ENCODE measurements at regions not wholly inside any gene's neighbourhood (a gene's known extent, or its start where the extent isn't known, plus 50 kb on each side); places are given as distances from the start of the nearest gene placed in this dataset.
"Not testable (repeated sequence)": the region's sequence is repeated elsewhere in the genome, so short reads cannot be mapped to it uniquely, and the experiment has no call there.

DNA sequence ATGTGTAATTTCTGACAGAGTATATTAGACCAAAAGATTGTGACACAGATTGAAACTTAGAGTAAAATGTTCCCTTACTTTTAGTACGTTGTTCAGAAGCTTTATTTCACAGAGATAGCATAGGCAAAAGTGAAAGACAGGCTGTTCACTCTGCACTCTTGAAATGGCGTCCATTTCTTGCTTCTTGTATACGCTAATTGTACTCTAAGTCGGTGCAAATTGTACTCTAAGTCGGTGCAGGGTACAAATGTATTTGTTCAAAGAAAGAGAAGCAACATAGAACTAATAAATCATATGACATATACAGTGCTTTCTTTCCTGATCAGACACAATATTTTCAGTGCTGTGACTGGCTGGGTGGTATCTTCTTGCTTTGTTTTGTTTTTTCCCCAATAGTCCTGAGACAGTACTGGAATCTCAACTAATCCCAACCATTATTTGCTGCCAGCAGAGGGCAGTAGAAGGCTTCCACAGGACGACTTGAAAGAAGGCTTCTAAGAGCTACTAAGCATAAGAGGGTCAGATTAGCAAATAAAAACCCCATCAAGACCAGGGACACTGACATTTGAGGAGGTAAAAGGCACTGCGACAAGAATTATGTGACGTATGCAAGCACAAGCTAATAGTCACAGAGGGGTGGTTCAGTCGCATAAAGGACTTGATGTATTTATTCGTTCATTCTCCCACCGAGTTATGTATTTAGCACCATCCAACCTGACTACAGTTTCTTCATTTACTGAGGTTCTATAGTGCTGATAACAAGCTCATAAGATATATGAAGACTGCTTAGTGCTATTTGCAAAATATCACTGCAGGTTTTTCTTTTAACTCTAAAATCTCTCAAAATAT is 831.8 kb downstream of the TAF11L14 start:
- Histone ChIP-seq H3K27me3 (ENCODE audit: control insufficient read depth, insufficient read depth, low read length) (no peaks in the 10 kb centered on the region), H3K9me3 (ENCODE audit: control insufficient read depth, insufficient read depth, low read length) (peaks cover 2% of the 10 kb centered on the region), H3K27ac (ENCODE audit: low read depth, low read length) (no peak overlapping the region), H3K4me3 (ENCODE audit: low read depth, low read length) (no peak overlapping the region), H3K4me1 (ENCODE audit: control insufficient read depth, insufficient read depth, low read length) (no peaks in the 10 kb centered on the region), H3K36me3 (ENCODE audit: control insufficient read depth, insufficient read depth, low read length) (no peaks in the 10 kb centered on the region)
- peak; percentile 59 to 96 (median 69) for DNase-seq (ENCODE audit: low read depth in 4 of 6, low spot score in 6 of 6)
- WGBS (ENCODE audit: insufficient coverage): 76% methylated on average over 2 of the region's 11 CpGs

DNA sequence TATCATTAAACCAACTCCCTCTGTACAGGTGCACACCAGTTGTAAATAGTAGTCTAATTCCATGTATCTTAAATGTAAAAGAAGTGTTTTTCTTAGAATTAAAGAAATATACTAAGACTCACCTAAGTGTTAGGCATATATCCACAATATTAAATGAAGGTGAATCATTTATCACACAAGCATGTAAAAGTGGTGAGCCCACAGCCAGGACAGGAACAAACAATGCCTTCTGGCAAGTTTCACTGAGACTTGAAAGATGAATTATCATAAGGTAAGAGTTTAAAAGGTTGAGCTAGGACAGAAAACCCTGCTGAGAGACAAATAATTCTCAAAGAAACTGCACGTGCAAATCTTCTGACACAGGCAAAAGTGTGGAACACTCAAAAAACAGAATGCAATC is 832.5 kb downstream of the TAF11L14 start:
- no CpG with 5 or more reads among the region's 1 CpG for WGBS (ENCODE audit: insufficient coverage)
- Histone ChIP-seq H3K4me3 (ENCODE audit: low read depth, low read length) (no peak overlapping the region), H3K27ac (ENCODE audit: low read depth, low read length) (no peak overlapping the region), H3K9me3 (ENCODE audit: control insufficient read depth, insufficient read depth, low read length) (peaks cover 2% of the 10 kb centered on the region), H3K27me3 (ENCODE audit: control insufficient read depth, insufficient read depth, low read length) (no peaks in the 10 kb centered on the region), H3K4me1 (ENCODE audit: control insufficient read depth, insufficient read depth, low read length) (no peaks in the 10 kb centered on the region), H3K36me3 (ENCODE audit: control insufficient read depth, insufficient read depth, low read length) (no peaks in the 10 kb centered on the region)
- DNase-seq (ENCODE audit: low read depth in 4 of 6, low spot score in 6 of 6): no peak

DNA sequence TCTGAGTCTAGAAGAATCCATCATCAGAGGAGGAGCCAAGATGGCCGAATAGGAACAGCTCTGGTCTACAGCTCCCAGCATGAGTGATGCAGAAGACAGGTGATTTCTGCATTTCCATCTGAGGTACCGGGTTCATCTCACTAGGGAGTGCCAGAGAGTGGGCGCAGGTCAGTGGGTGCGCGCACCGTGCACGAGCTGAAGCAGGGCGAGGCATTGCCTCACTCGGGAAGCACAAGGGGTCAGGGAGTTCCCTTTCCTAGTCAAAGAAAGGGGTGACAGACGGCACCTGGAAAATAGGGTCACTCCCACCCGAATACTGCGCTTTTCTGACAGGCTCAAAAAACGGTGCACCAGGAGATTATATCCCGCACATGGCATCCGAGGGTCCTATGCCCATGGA is 837.5 kb downstream of the TAF11L14 start:
- H3K36me3 ChIP-seq (ENCODE audit: control insufficient read depth, insufficient read depth, low read length); DNase-seq (ENCODE audit: low read depth in 4 of 6, low spot score in 6 of 6); H3K4me1 ChIP-seq (ENCODE audit: control insufficient read depth, insufficient read depth, low read length); H3K4me3 ChIP-seq (ENCODE audit: low read depth, low read length); H3K27me3 ChIP-seq (ENCODE audit: control insufficient read depth, insufficient read depth, low read length); H3K27ac ChIP-seq (ENCODE audit: low read depth, low read length); H3K9me3 ChIP-seq (ENCODE audit: control insufficient read depth, insufficient read depth, low read length): not testable (repeated sequence)
- WGBS (ENCODE audit: insufficient coverage): 96% methylated on average over 5 of the region's 15 CpGs

GRCh38 chr5:18483451-18483850 is 849.2 kb downstream of the TAF11L14 start:
- Histone ChIP-seq H3K27me3 (ENCODE audit: control insufficient read depth, insufficient read depth, low read length) (no peaks in the 10 kb centered on the region), H3K9me3 (ENCODE audit: control insufficient read depth, insufficient read depth, low read length) (no peaks in the 10 kb centered on the region), H3K36me3 (ENCODE audit: control insufficient read depth, insufficient read depth, low read length) (no peaks in the 10 kb centered on the region), H3K27ac (ENCODE audit: low read depth, low read length) (no peak overlapping the region), H3K4me3 (ENCODE audit: low read depth, low read length) (no peak overlapping the region), H3K4me1 (ENCODE audit: control insufficient read depth, insufficient read depth, low read length) (no peaks in the 10 kb centered on the region)
- no peak for DNase-seq (ENCODE audit: low read depth in 4 of 6, low spot score in 6 of 6)
- no CpG with 5 or more reads among the region's 3 CpGs for WGBS (ENCODE audit: insufficient coverage)

DNA sequence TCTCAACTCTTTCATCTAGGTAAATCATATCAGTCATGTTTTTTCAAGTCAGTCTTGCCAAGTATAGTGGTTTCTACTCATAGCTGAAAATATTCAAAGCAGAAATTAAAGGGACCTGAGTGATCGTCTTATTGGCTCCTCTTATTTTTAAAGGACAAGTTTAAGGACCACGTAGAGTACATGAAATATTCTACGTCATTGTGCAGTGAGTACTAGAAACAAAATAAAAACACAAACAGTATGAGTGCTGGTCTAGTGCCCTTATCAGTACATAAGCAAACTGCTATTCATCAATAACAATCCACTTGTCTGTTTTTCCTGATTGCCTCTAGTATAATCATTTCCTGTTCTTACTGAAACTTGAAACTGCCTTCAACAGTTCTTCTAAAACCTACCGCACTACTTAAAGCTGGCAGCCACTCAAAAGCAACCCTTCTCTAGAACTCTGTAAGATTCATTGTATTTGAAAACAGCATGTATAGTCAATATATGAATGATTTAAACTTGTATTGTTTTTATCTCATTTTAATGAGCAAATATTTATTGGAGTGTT is 853.7 kb downstream of the TAF11L14 start:
- H3K4me3 ChIP-seq (ENCODE audit: low read depth, low read length): no peak overlapping the region
- H3K27ac ChIP-seq (ENCODE audit: low read depth, low read length): no peak overlapping the region
- DNase-seq (ENCODE audit: low read depth in 4 of 6, low spot score in 6 of 6): no peak
- H3K4me1 ChIP-seq (ENCODE audit: control insufficient read depth, insufficient read depth, low read length): no peaks in the 10 kb centered on the region
- H3K36me3 ChIP-seq (ENCODE audit: control insufficient read depth, insufficient read depth, low read length): no peaks in the 10 kb centered on the region
- no peaks in the 10 kb centered on the region for H3K27me3 ChIP-seq (ENCODE audit: control insufficient read depth, insufficient read depth, low read length)
- H3K9me3 ChIP-seq (ENCODE audit: control insufficient read depth, insufficient read depth, low read length): no peaks in the 10 kb centered on the region
- WGBS (ENCODE audit: insufficient coverage): 80% methylated on average over 1 of the region's 4 CpGs

DNA sequence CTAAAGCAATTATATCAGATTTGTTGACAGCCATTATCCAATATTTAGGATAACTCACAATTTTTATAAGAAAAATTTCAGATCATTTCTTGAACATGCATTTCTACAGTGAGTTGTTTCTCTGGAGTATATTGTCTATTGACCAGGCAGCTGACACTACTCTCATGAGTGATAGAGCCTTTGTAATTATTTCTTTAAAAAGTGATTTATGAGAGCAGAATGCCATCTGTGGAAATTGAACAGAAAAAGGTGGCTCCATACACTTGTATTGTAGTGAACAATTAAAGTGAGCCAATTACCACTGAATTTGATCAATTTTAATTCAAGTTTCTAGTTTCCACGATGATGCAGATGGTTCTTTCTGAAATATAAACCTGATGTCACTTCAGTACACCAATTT is 855.4 kb downstream of the TAF11L14 start:
- H3K4me3 ChIP-seq (ENCODE audit: low read depth, low read length): no peak overlapping the region
- H3K27me3 ChIP-seq (ENCODE audit: control insufficient read depth, insufficient read depth, low read length): no peaks in the 10 kb centered on the region
- no CpG with 5 or more reads among the region's 1 CpG for WGBS (ENCODE audit: insufficient coverage)
- DNase-seq (ENCODE audit: low read depth in 4 of 6, low spot score in 6 of 6): no peak
- H3K4me1 ChIP-seq (ENCODE audit: control insufficient read depth, insufficient read depth, low read length): no peaks in the 10 kb centered on the region
- H3K27ac ChIP-seq (ENCODE audit: low read depth, low read length): no peak overlapping the region
- no peaks in the 10 kb centered on the region for H3K9me3 ChIP-seq (ENCODE audit: control insufficient read depth, insufficient read depth, low read length)
- no peaks in the 10 kb centered on the region for H3K36me3 ChIP-seq (ENCODE audit: control insufficient read depth, insufficient read depth, low read length)

DNA sequence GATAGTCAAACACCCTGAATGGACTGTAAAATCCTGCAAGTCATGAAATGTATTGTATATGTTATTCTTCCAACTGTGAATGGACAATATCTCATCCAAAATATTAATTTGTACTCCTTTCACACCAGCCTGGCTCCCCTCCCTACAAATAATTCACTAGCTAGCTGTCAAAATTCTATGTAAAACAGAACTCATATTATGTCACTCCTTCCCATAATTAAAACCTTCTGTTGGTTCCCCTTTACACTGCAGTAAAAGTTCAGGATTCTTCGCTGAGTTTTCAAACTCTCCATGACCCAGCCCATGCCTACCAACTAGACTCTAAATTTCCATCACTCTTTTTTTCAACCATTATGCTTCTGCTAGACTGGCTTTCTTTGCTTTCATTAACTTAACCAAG is 857.1 kb downstream of the TAF11L14 start:
- Histone ChIP-seq H3K27me3 (ENCODE audit: control insufficient read depth, insufficient read depth, low read length) (no peaks in the 10 kb centered on the region), H3K4me1 (ENCODE audit: control insufficient read depth, insufficient read depth, low read length) (no peaks in the 10 kb centered on the region), H3K36me3 (ENCODE audit: control insufficient read depth, insufficient read depth, low read length) (no peaks in the 10 kb centered on the region), H3K9me3 (ENCODE audit: control insufficient read depth, insufficient read depth, low read length) (no peaks in the 10 kb centered on the region), H3K27ac (ENCODE audit: low read depth, low read length) (no peak overlapping the region), H3K4me3 (ENCODE audit: low read depth, low read length) (no peak overlapping the region)
- no peak for DNase-seq (ENCODE audit: low read depth in 4 of 6, low spot score in 6 of 6)
- 86% methylated on average over 1 of the region's 1 CpG for WGBS (ENCODE audit: insufficient coverage)

- no CpG with 5 or more reads among the region's 1 CpG for WGBS (ENCODE audit: insufficient coverage)
- no peak for DNase-seq (ENCODE audit: low read depth in 4 of 6, low spot score in 6 of 6)
- Histone ChIP-seq H3K27ac (ENCODE audit: low read depth, low read length) (no peak overlapping the region), H3K4me1 (ENCODE audit: control insufficient read depth, insufficient read depth, low read length) (no peaks in the 10 kb centered on the region), H3K4me3 (ENCODE audit: low read depth, low read length) (no peak overlapping the region), H3K9me3 (ENCODE audit: control insufficient read depth, insufficient read depth, low read length) (peaks cover 8% of the 10 kb centered on the region), H3K27me3 (ENCODE audit: control insufficient read depth, insufficient read depth, low read length) (no peaks in the 10 kb centered on the region), H3K36me3 (ENCODE audit: control insufficient read depth, insufficient read depth, low read length) (no peaks in the 10 kb centered on the region)
These were observed 860.9 kb downstream of the TAF11L14 start for GRCh38 chr5:18495157-18495556.

DNA sequence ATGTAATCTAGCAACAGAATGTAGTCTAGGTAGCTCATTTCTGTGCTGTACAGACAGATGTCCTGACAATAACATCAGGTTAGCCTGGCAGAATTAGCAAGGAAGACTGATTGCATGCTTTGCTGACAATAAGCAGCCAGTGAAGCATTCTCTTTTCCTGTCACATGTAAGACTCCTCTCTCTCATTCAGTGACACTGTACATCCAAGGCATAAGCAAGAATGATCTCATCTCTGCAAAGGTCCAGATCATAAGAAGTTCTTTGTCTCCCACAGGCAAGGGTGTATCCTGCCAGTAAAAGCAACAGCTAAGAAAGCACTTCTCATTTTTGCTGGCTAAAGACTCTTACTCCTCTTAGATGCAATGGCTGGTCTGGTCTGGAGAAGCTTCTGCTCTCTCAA is 861.8 kb downstream of the TAF11L14 start:
- H3K4me1 ChIP-seq (ENCODE audit: control insufficient read depth, insufficient read depth, low read length): no peaks in the 10 kb centered on the region
- no peak overlapping the region for H3K27ac ChIP-seq (ENCODE audit: low read depth, low read length)
- H3K27me3 ChIP-seq (ENCODE audit: control insufficient read depth, insufficient read depth, low read length): no peaks in the 10 kb centered on the region
- H3K9me3 ChIP-seq (ENCODE audit: control insufficient read depth, insufficient read depth, low read length): peaks cover 8% of the 10 kb centered on the region
- DNase-seq (ENCODE audit: low read depth in 4 of 6, low spot score in 6 of 6): no peak
- no peaks in the 10 kb centered on the region for H3K36me3 ChIP-seq (ENCODE audit: control insufficient read depth, insufficient read depth, low read length)
- H3K4me3 ChIP-seq (ENCODE audit: low read depth, low read length): no peak overlapping the region

GRCh38 chr5:18497089-18497488 is 862.8 kb downstream of the TAF11L14 start:
- no peaks in the 10 kb centered on the region for H3K4me1 ChIP-seq (ENCODE audit: control insufficient read depth, insufficient read depth, low read length)

More at GRCh38 chr5:18497089-18497488, 862.8 kb downstream of the TAF11L14 start:
- WGBS (ENCODE audit: insufficient coverage): no CpG with 5 or more reads among the region's 2 CpGs
- no peaks in the 10 kb centered on the region for H3K36me3 ChIP-seq (ENCODE audit: control insufficient read depth, insufficient read depth, low read length)
- H3K27ac ChIP-seq (ENCODE audit: low read depth, low read length): no peak overlapping the region
- peaks cover 8% of the 10 kb centered on the region for H3K9me3 ChIP-seq (ENCODE audit: control insufficient read depth, insufficient read depth, low read length)
- no peak overlapping the region for H3K4me3 ChIP-seq (ENCODE audit: low read depth, low read length)
- no peaks in the 10 kb centered on the region for H3K27me3 ChIP-seq (ENCODE audit: control insufficient read depth, insufficient read depth, low read length)
- DNase-seq (ENCODE audit: low read depth in 4 of 6, low spot score in 6 of 6): no peak

Measured in spinal cord (tissue), 9 donors.